Fibroblast of lung (primary cell): ENCODE measurements at regions not wholly inside any gene's neighbourhood (a gene's known extent, or its start where the extent isn't known, plus 50 kb on each side); places are given as distances from the start of the nearest gene placed in this dataset.
A peak's percentile ranks its signal among the peaks of the same experiment; 100 is the strongest.

Source experiments
- DNase-seq, 2 donors: peaks; one replicate each; pipeline versions ENCODE4 v3.0.0 to v3.0.0-alpha.2; 2010; ENCODE audit warnings: low read depth in 2 of 2
- H2AFZ ChIP-seq: 2 replicates; pipeline ENCODE4 v1.5.1; 2012; ENCODE audit warnings: low read length, control low read depth, inconsistent platforms
- H3K27ac ChIP-seq: 2 replicates; pipeline ENCODE4 v1.5.1; 2011; ENCODE audit warnings: low read length, control low read depth; ENCODE audit not compliant: insufficient read depth
- H3K27me3 ChIP-seq: 2 replicates; pipeline ENCODE4 v1.5.1; 2011; ENCODE audit warnings: mild to moderate bottlenecking, low read length; ENCODE audit not compliant: control insufficient read depth, insufficient read depth
- H3K36me3 ChIP-seq: 2 replicates; pipeline ENCODE4 v1.5.1; 2011; ENCODE audit warnings: low read length; ENCODE audit not compliant: control insufficient read depth, insufficient read depth
- H3K4me1 ChIP-seq: 2 replicates; pipeline ENCODE4 v1.5.1; 2011; ENCODE audit warnings: low read length; ENCODE audit not compliant: control insufficient read depth, insufficient read depth; ENCODE audit errors: extremely low read depth
- H3K4me2 ChIP-seq: 2 replicates; pipeline ENCODE4 v1.5.1; 2011; ENCODE audit warnings: low read length, control low read depth; ENCODE audit not compliant: insufficient read depth; ENCODE audit errors: extremely low read depth
- H3K4me3 ChIP-seq, 4 experiments: fragments of 200-600 bp in 1 of 4; sonication (generic) in 1 of 4; replicated peaks in 1 of 4; 2 replicates each; pipeline ENCODE4 v1.5.1; 2011 to 2016; ENCODE audit warnings: low read length in 4 of 4, low read depth in 3 of 4, mild to moderate bottlenecking in 3 of 4, control low read depth in 2 of 4, inconsistent platforms in 1 of 4, mixed read lengths in 1 of 4; ENCODE audit not compliant: insufficient read depth in 1 of 4; ENCODE audit errors: control extremely low read depth in 1 of 4
- H3K79me2 ChIP-seq: 2 replicates; pipeline ENCODE4 v1.5.1; 2012; ENCODE audit warnings: mild to moderate bottlenecking, low read length, inconsistent platforms; ENCODE audit not compliant: control insufficient read depth, insufficient read depth
- H3K9ac ChIP-seq: 2 replicates; pipeline ENCODE4 v1.5.1; 2011; ENCODE audit warnings: mild to moderate bottlenecking, low read length, control low read depth; ENCODE audit not compliant: insufficient read depth
- H3K9me3 ChIP-seq: 2 replicates; pipeline ENCODE4 v1.5.1; 2012; ENCODE audit warnings: low read depth, low read length; ENCODE audit not compliant: control insufficient read depth, insufficient read depth
- H4K20me1 ChIP-seq: 2 replicates; pipeline ENCODE4 v1.5.1; 2011; ENCODE audit warnings: low read length; ENCODE audit not compliant: control insufficient read depth, insufficient read depth; ENCODE audit errors: extremely low read depth
- EZH2 ChIP-seq: IDR thresholded peaks from 2 replicates; pipeline ENCODE4 v1.5.1; 2012; ENCODE audit warnings: low read length, control low read depth, mild to moderate bottlenecking; ENCODE audit errors: missing control alignments
- TF ChIP-seq, protein P1 (sequence below), 2 donors: IDR thresholded peaks in 1 of 2; conservative IDR thresholded peaks in 1 of 2; 1 replicate in 1 of 2; 2 replicates in 1 of 2; pipeline ENCODE4 v1.5.1; 2011 to 2012; ENCODE audit warnings: low read length in 2 of 2, control low read depth in 1 of 2, inconsistent platforms in 1 of 2, low read depth in 1 of 2, mild to moderate bottlenecking in 1 of 2

DNA sequence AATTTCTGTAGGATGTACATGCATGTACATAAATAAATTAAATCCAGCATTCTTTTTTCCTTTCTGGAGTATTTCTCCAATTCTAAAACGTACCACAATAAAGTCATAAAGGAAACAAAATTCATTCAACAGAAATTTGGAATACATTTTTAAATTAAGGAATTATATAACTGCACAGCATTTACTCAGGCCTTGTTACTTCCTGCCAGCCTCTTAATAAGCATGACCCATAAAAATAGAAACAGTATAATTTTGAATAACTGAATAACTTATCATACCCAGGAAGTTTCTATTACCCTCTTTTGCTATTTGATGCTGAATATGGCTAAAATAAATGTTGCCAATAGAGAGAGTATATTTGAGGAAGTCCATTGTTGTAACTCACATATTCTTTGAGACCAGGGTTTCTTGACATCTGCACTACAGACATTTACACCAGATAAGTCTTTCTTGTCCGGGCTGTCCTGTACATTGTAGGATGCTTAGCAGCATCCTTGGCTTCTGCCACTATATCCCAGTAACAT, 178.2 kb downstream of the KLF12 start:
- DNase-seq: no peak

DNA sequence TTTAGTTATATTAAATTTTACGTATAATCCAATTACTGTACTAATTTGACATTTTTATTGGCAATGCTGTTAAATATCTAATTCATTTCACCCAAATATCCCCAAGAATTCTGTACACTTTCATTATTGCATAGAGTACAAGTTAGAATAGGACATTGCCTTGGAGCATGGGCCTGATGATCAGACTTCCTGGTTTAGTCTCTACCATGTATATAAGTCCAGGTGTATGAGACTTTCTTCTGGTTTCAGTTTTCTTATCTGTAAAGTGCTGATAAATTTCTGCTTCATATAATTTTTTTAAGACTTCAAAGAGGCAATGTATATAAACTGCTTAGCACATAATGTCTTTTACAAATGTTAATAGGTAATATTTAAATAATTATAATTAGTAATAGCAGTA, 179.4 kb downstream of the KLF12 start:
- Histone ChIP-seq H3K27ac (no peak overlapping the region), H3K79me2 (no peaks in the 10 kb centered on the region), H3K9ac (no peak overlapping the region), H3K4me1 (no peaks in the 10 kb centered on the region), H3K36me3 (no peaks in the 10 kb centered on the region), H2AFZ (no peak overlapping the region), H3K27me3 (no peaks in the 10 kb centered on the region), H3K4me2 (no peak overlapping the region), H3K4me3 (no peak overlapping the region), H4K20me1 (no peaks in the 10 kb centered on the region), H3K9me3 (no peaks in the 10 kb centered on the region)
- TF ChIP-seq, protein P1, sequence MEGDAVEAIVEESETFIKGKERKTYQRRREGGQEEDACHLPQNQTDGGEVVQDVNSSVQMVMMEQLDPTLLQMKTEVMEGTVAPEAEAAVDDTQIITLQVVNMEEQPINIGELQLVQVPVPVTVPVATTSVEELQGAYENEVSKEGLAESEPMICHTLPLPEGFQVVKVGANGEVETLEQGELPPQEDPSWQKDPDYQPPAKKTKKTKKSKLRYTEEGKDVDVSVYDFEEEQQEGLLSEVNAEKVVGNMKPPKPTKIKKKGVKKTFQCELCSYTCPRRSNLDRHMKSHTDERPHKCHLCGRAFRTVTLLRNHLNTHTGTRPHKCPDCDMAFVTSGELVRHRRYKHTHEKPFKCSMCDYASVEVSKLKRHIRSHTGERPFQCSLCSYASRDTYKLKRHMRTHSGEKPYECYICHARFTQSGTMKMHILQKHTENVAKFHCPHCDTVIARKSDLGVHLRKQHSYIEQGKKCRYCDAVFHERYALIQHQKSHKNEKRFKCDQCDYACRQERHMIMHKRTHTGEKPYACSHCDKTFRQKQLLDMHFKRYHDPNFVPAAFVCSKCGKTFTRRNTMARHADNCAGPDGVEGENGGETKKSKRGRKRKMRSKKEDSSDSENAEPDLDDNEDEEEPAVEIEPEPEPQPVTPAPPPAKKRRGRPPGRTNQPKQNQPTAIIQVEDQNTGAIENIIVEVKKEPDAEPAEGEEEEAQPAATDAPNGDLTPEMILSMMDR (conservative IDR thresholded peaks at IDR 0.05 in 1 of 2, IDR thresholded peaks at IDR 0.05 in 1 of 2; ENCODE audit: low read depth in 1 of 2, low read length in 2 of 2): no peak
- TF ChIP-seq EZH2: no peak
- DNase-seq: no peak

More for the DNA sequence above, 178.2 kb downstream of the KLF12 start:
- H3K4me2 ChIP-seq: no peak overlapping the region
- H3K27ac ChIP-seq: no peak overlapping the region
- H3K9ac ChIP-seq: no peak overlapping the region
- no peak overlapping the region for H2AFZ ChIP-seq
- H3K9me3 ChIP-seq: no peaks in the 10 kb centered on the region
- no peaks in the 10 kb centered on the region for H3K27me3 ChIP-seq
- TF ChIP-seq, protein P1 (conservative IDR thresholded peaks at IDR 0.05 in 1 of 2, IDR thresholded peaks at IDR 0.05 in 1 of 2; ENCODE audit: low read depth in 1 of 2, low read length in 2 of 2): no peak
- no peak for TF ChIP-seq EZH2
- no peaks in the 10 kb centered on the region for H3K79me2 ChIP-seq
- H3K4me1 ChIP-seq: no peaks in the 10 kb centered on the region
- H3K36me3 ChIP-seq: no peaks in the 10 kb centered on the region
- H4K20me1 ChIP-seq: no peaks in the 10 kb centered on the region
- no peak overlapping the region for H3K4me3 ChIP-seq

DNA sequence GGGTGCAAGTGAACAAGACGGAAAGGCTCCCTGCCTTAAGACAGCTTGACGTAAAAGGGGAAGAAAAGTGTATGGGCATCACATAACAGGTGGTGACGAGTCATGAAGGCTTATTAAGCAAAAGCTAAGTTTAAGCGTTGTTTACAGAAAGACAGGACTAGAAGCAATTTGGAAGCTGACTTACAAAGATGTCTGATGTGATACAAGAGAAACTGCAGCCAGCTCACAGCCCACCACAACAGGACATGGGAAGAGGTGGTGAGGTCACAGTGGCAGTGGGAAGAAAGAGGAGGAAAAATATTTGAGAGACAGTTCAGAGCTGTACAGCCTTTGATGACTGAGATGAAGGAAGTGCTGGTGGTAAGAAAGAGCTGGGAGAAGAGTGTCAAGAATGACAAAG, 181.6 kb downstream of the KLF12 start:
- H3K4me2 ChIP-seq: no peak overlapping the region
- peak; percentile 56 to 69 for DNase-seq
- no peak overlapping the region for H3K4me3 ChIP-seq
- H3K27me3 ChIP-seq: no peaks in the 10 kb centered on the region
- H3K9ac ChIP-seq: no peak overlapping the region
- no peak for TF ChIP-seq EZH2
- TF ChIP-seq, protein P1 (conservative IDR thresholded peaks at IDR 0.05 in 1 of 2, IDR thresholded peaks at IDR 0.05 in 1 of 2; ENCODE audit: low read depth in 1 of 2, low read length in 2 of 2): no peak
- H3K79me2 ChIP-seq: no peaks in the 10 kb centered on the region
- no peaks in the 10 kb centered on the region for H3K36me3 ChIP-seq
- no peaks in the 10 kb centered on the region for H3K9me3 ChIP-seq
- no peak overlapping the region for H2AFZ ChIP-seq
- no peaks in the 10 kb centered on the region for H3K4me1 ChIP-seq
- no peak overlapping the region for H3K27ac ChIP-seq
- H4K20me1 ChIP-seq: no peaks in the 10 kb centered on the region
